ENCODE measurements at regions not wholly inside any gene's neighbourhood (a gene's known extent, or its start where the extent isn't known, plus 50 kb on each side); places are given as distances from the start of the nearest gene placed in this dataset.
A peak's percentile ranks its signal among the peaks of the same experiment; 100 is the strongest.
"Not testable (repeated sequence)": the region's sequence is repeated elsewhere in the genome, so short reads cannot be mapped to it uniquely, and the experiment has no call there.

GRCh38 chr6:80504882-80505281, 398.4 kb downstream of the BCKDHB start:
- ATAC-seq (no peak), DNase-seq (no peak)
- peaks cover 0 to 18% (median 5%) of the 10 kb centered on the region in 4 donors for H3K4me1 ChIP-seq
- no peak for TF ChIP-seq POLR2A (IDR thresholded peaks at IDR 0.05)
- no peak for TF ChIP-seq CTCF (IDR thresholded peaks at IDR 0.05)
- H3K36me3 ChIP-seq, result no peaks in the 10 kb centered on the region
- H3K9me3 ChIP-seq, result no peaks in the 10 kb centered on the region
- no peak overlapping the region for H3K27ac ChIP-seq
- no peak overlapping the region for H3K4me3 ChIP-seq
- WGBS (ENCODE audit: insufficient coverage, low coverage, low lambda C conversion rate, missing lambda C conversion rate), result 81% methylated on average over 3 of the region's 3 CpGs
- peaks cover 0 to 4% of the 10 kb centered on the region in 2 donors for H3K27me3 ChIP-seq
- intact Hi-C loops (cut with DNase I), result no loop called here

DNA sequence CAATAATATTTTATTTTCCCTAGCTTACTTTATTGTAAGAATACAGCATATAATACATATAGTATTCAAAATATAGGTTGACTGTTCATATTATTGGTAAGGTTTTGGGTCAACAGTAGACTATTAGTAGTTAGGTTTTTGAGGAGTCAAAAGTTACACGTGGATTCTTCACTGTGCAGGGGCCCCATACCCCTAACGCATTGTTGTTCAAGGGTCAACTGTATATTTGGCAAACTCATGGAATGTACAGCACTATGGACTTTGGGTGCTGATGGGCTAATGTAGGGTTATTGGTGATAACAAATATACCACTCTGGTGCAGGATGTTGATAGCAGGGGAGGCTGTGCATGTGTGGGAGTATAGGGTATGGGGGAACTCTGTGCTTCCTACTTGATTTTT, 397.2 kb downstream of the BCKDHB start:
- H3K27ac ChIP-seq, result no peak overlapping the region
- WGBS (ENCODE audit: insufficient coverage, low coverage, low lambda C conversion rate, missing lambda C conversion rate), result 57% methylated on average over 2 of the region's 2 CpGs
- intact Hi-C loops (cut with DNase I), result no loop called here

DNA sequence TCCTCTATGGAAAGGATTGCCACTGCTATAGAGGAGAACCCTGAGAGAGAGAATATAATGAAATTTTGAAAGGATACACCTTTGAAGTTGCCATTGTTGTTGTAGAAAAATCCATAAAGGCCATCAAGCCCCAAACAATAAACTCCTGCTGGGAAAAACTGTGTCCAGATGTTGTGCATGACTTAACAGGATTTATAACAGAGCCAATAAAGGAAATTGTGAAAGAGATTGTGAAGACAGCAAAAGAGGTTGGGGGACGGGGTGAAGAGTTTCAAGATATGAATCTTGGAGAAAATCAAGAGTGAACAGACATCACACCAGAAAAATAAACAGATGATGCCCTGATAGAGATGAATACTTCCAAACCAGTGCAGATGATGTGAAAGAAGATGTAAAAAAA, 396.4 kb downstream of the BCKDHB start:
- DNase-seq (no peak), ATAC-seq (no peak)
- Histone ChIP-seq H3K4me3 (no peak overlapping the region), H3K36me3 (no peaks in the 10 kb centered on the region), H3K4me1 (no peaks in the 10 kb centered on the region), H3K27ac (no peak overlapping the region), H3K9me3 (no peaks in the 10 kb centered on the region), H3K27me3 (peaks cover 0 to 4% of the 10 kb centered on the region in 2 donors)
- TF ChIP-seq POLR2A (IDR thresholded peaks at IDR 0.05) (no peak), CTCF (IDR thresholded peaks at IDR 0.05) (no peak)
- intact Hi-C loops (cut with DNase I), result no loop called here
- 60% methylated on average over 1 of the region's 1 CpG for WGBS (ENCODE audit: insufficient coverage, low coverage, low lambda C conversion rate, missing lambda C conversion rate)

More for the DNA sequence above, 397.2 kb downstream of the BCKDHB start:
- no peak overlapping the region for H3K4me3 ChIP-seq
- H3K36me3 ChIP-seq, result no peaks in the 10 kb centered on the region
- DNase-seq, result no peak
- TF ChIP-seq CTCF (IDR thresholded peaks at IDR 0.05), result no peak
- no peak for TF ChIP-seq POLR2A (IDR thresholded peaks at IDR 0.05)
- ATAC-seq, result no peak
- peaks cover 0 to 4% of the 10 kb centered on the region in 2 donors for H3K27me3 ChIP-seq
- H3K4me1 ChIP-seq, result peaks cover 0 to 6% (median 3%) of the 10 kb centered on the region in 4 donors
- no peaks in the 10 kb centered on the region for H3K9me3 ChIP-seq

DNA sequence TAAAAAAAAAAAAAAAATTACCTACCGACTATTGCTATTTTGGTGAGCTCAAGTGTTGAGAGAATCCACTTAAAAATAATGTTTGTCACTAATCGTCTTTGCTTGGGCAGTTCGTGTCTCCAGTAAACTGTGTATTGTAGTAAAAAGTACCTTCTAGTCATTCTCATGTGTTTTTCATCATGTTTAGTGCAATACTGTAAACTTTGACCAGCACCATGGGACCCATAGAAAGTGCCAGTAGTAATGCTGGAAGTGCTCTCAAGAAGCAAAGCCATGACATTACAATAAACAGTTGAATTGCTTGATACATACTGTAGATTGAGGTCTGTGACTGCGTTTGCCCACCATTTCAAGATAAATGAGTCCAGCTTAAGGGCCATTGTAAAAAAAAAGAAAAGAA, 395.2 kb downstream of the BCKDHB start:
- DNase-seq, result no peak
- intact Hi-C loops (cut with DNase I), result no loop called here
- Histone ChIP-seq H3K36me3 (no peaks in the 10 kb centered on the region), H3K9me3 (no peaks in the 10 kb centered on the region), H3K27me3 (peaks cover 0 to 4% of the 10 kb centered on the region in 2 donors), H3K4me3 (no peak overlapping the region), H3K4me1 (no peaks in the 10 kb centered on the region), H3K27ac (no peak overlapping the region)
- no peak for ATAC-seq
- TF ChIP-seq POLR2A (IDR thresholded peaks at IDR 0.05), result no peak
- TF ChIP-seq CTCF (IDR thresholded peaks at IDR 0.05), result no peak
- WGBS (ENCODE audit: insufficient coverage, low coverage, low lambda C conversion rate, missing lambda C conversion rate), result 76% methylated on average over 4 of the region's 4 CpGs

GRCh38 chr6:80497696-80498486, 391.4 kb downstream of the BCKDHB start:
- intact Hi-C loops (cut with DNase I); H3K36me3 ChIP-seq; H3K4me3 ChIP-seq; H3K27ac ChIP-seq; H3K27me3 ChIP-seq; ATAC-seq; H3K4me1 ChIP-seq; H3K9me3 ChIP-seq: not testable (repeated sequence)
- peak in 1 of 3 donors; percentile 53 for DNase-seq
- 84% methylated on average over 5 of the region's 18 CpGs for WGBS (ENCODE audit: insufficient coverage, low coverage, low lambda C conversion rate, missing lambda C conversion rate)
